ENCODE measurements at regions not wholly inside any gene's neighbourhood (a gene's known extent, or its start where the extent isn't known, plus 50 kb on each side); places are given as distances from the start of the nearest gene placed in this dataset.

DNA sequence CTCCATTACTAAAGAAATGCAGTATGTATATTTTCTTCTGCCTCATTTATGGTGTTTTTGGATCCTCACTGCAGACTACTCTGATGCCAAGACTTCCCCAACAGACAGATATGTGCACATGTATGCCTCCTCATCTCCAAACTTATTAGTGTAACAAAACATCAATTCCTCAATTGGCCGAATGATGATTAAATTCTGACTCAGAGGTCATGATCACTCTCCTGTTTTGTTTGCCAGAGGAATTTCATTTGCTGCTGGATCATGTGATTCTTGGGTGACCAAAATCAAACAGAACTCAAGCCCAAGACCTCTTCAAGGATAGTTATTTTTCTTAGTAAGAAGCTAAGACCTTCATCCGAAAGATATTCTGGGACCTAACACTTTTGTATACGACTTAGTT is 227.6 kb downstream of the LMO4 start:
- no peak for TF ChIP-seq POLR2A (IDR thresholded peaks at IDR 0.05)
- TF ChIP-seq, protein P1, sequence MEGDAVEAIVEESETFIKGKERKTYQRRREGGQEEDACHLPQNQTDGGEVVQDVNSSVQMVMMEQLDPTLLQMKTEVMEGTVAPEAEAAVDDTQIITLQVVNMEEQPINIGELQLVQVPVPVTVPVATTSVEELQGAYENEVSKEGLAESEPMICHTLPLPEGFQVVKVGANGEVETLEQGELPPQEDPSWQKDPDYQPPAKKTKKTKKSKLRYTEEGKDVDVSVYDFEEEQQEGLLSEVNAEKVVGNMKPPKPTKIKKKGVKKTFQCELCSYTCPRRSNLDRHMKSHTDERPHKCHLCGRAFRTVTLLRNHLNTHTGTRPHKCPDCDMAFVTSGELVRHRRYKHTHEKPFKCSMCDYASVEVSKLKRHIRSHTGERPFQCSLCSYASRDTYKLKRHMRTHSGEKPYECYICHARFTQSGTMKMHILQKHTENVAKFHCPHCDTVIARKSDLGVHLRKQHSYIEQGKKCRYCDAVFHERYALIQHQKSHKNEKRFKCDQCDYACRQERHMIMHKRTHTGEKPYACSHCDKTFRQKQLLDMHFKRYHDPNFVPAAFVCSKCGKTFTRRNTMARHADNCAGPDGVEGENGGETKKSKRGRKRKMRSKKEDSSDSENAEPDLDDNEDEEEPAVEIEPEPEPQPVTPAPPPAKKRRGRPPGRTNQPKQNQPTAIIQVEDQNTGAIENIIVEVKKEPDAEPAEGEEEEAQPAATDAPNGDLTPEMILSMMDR (IDR thresholded peaks at IDR 0.05): no peak

DNA sequence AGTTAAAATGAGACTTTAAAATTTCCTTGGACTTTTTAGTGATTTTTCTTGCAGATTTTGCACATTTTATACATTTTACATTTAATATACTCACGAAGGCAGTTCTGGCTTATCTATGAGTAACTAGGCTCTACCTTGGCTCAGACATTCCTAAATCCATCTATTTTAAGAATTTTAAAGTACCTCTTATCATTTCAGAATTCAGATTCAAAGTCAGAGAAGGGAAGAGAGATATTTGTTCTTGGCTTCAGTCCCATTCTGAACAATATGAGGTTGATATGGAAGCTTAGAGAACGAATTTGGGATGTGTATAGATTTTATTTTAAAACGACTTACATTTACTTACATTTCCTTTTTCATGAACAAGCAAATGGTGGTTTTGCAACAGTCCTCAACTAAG is 230.2 kb downstream of the LMO4 start:
- no peaks in the 10 kb centered on the region for H3K36me3 ChIP-seq
- ATAC-seq: no peak
- H3K9me3 ChIP-seq: no peaks in the 10 kb centered on the region
- intact Hi-C loops (cut with DNase I): loop anchor here in 1 of 10 donors (5.0 kb wide), 1 partner anchor 73 kb away; no protein-coding TSS in a partner anchor
- no peak for DNase-seq
- TF ChIP-seq, protein P1 (IDR thresholded peaks at IDR 0.05): no peak
- no peak for TF ChIP-seq POLR2A (IDR thresholded peaks at IDR 0.05)
- no peaks in the 10 kb centered on the region for H3K27me3 ChIP-seq
- WGBS, 4 donors: 19 to 34% (median 25%) methylated on average over 3 of the region's 3 CpGs
- no peak overlapping the region for H3K27ac ChIP-seq
- H3K4me3 ChIP-seq: no peak overlapping the region
- no peaks in the 10 kb centered on the region for H3K4me1 ChIP-seq

More for the DNA sequence above, 227.6 kb downstream of the LMO4 start:
- no peaks in the 10 kb centered on the region for H3K27me3 ChIP-seq
- H3K27ac ChIP-seq: no peak overlapping the region
- no peak for DNase-seq
- intact Hi-C loops (cut with DNase I): loop anchor here in 1 of 10 donors (5.0 kb wide), 1 partner anchor 76 kb away; no protein-coding TSS in a partner anchor
- ATAC-seq: no peak
- WGBS, 4 donors: 86 to 91% (median 90%) methylated on average over 3 of the region's 3 CpGs
- no peaks in the 10 kb centered on the region for H3K36me3 ChIP-seq
- H3K9me3 ChIP-seq: no peaks in the 10 kb centered on the region
- no peaks in the 10 kb centered on the region for H3K4me1 ChIP-seq
- no peak overlapping the region for H3K4me3 ChIP-seq

DNA sequence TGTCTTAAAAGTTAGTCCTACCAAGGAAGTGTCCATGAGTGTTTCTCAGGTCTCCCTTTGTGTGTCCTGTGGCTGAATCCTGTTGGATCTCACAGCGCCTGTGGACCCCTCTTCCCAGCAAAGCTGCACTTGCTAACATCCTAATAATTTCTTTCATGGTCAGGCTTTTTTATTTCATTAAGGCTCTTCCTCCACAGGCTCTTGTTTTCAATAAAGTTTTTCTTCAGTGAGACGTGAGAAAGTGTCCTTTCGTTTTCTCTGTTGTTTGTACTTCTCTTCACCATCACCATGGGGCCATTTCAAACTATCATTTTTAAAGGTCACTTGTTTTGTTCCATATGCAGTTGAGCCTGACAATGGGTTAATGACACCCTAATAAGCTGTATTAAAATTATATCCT is 231.5 kb downstream of the LMO4 start:
- H3K4me3 ChIP-seq: no peak overlapping the region
- H3K36me3 ChIP-seq: no peaks in the 10 kb centered on the region
- DNase-seq (no peak), ATAC-seq (no peak)
- intact Hi-C loops (cut with DNase I): loop anchor here in 1 of 10 donors (10.0 kb wide), 1 partner anchor 165 kb away; no protein-coding TSS in a partner anchor
- H3K4me1 ChIP-seq: no peaks in the 10 kb centered on the region
- no peak for TF ChIP-seq POLR2A (IDR thresholded peaks at IDR 0.05)
- TF ChIP-seq, protein P1 (IDR thresholded peaks at IDR 0.05): no peak
- 87 to 93% (median 90%) methylated on average over 3 of the region's 3 CpGs for WGBS, 4 donors
- H3K27me3 ChIP-seq: no peaks in the 10 kb centered on the region
- no peaks in the 10 kb centered on the region for H3K9me3 ChIP-seq
- H3K27ac ChIP-seq: no peak overlapping the region

DNA sequence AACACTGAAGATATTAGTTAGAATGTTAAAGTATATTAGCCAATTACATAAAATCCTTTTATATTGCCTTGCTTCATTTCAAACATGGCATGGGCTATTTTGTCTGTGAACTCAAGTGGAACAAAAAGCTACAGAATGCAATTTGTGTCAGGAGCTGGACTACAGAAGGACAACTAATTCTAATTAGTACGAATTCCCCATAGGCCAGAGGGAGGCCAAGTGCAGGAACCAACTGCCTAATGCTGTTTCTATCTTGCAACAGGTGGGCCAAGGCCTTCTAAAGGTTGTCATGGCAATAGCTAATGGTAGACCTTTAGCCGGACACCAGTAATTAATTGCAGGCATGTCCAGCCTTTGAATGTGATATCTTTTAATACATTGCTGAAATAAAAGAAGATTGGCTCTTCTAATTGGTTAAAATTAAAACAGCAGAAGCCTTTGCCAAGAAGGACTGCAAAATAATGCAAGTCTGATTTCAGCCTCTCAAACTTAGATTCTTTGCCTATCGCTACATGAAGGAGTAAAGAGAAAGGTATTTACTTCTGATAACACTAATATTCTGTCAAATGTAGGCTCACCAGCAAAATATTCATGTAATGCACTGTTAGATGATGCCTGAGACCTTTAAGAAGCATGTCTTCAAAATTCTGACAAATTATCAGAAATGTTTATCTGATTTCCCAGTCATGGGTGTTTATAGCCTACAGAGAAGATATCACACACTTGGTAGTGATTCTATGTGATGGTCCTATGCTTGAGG is 232.1 kb downstream of the LMO4 start:
- TF ChIP-seq, protein P1 (IDR thresholded peaks at IDR 0.05): no peak
- TF ChIP-seq POLR2A (IDR thresholded peaks at IDR 0.05): no peak
- ATAC-seq (no peak), DNase-seq (no peak)
- intact Hi-C loops (cut with DNase I): loop anchor here in 1 of 10 donors (10.0 kb wide), 1 partner anchor 166 kb away; no protein-coding TSS in a partner anchor
- no peak overlapping the region for H3K27ac ChIP-seq
- 70 to 76% (median 72%) methylated on average over 3 of the region's 3 CpGs for WGBS, 4 donors
- no peak overlapping the region for H3K4me3 ChIP-seq
- no peaks in the 10 kb centered on the region for H3K4me1 ChIP-seq
- no peaks in the 10 kb centered on the region for H3K36me3 ChIP-seq
- H3K9me3 ChIP-seq: no peaks in the 10 kb centered on the region
- no peaks in the 10 kb centered on the region for H3K27me3 ChIP-seq
